ENCODE measurements at regions not wholly inside any gene's neighbourhood (a gene's known extent, or its start where the extent isn't known, plus 50 kb on each side); places are given as distances from the start of the nearest gene placed in this dataset.

DNA sequence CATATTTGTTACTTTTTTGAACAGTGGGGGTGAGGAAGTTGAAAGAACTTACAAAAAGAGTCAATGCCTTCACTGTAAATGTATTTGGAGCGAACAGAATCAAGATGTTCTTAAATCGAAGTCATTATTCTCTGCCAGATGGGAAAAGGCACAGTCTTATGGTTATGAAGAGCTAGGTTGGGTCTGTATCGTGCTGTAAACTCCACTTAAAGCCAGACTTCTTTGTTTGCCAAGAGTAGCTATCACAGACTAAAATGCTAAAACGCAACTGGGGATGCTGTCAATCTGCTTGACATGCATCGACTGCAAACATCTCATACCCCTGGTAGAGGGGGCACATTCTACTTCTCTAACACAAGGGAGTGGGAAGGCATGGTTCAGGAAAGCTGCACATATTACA lies 160.4 kb downstream of the DACT1 start:
- TF ChIP-seq, protein P1, sequence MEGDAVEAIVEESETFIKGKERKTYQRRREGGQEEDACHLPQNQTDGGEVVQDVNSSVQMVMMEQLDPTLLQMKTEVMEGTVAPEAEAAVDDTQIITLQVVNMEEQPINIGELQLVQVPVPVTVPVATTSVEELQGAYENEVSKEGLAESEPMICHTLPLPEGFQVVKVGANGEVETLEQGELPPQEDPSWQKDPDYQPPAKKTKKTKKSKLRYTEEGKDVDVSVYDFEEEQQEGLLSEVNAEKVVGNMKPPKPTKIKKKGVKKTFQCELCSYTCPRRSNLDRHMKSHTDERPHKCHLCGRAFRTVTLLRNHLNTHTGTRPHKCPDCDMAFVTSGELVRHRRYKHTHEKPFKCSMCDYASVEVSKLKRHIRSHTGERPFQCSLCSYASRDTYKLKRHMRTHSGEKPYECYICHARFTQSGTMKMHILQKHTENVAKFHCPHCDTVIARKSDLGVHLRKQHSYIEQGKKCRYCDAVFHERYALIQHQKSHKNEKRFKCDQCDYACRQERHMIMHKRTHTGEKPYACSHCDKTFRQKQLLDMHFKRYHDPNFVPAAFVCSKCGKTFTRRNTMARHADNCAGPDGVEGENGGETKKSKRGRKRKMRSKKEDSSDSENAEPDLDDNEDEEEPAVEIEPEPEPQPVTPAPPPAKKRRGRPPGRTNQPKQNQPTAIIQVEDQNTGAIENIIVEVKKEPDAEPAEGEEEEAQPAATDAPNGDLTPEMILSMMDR (IDR thresholded peaks at IDR 0.05), result no peak
- Histone ChIP-seq H3K9me3 (replicated peaks in 1 of 2; ENCODE audit: control insufficient read depth in 1 of 2, insufficient read depth in 1 of 2, low read length in 2 of 2) (no peaks in the 10 kb centered on the region), H3K4me3 (replicated peaks in 1 of 3; ENCODE audit: low read depth in 2 of 3, low read length in 3 of 3) (no peak overlapping the region), H3K79me2 (ENCODE audit: insufficient read depth, low read length) (no peaks in the 10 kb centered on the region), H2AFZ (ENCODE audit: insufficient read depth, low read depth, low read length, poor library complexity, severe bottlenecking) (no peak overlapping the region), H3K27me3 (ENCODE audit: control insufficient read depth in 2 of 2, insufficient read depth in 2 of 2, low read length in 2 of 2) (no peaks in the 10 kb centered on the region), H3K36me3 (replicated peaks in 1 of 2; ENCODE audit: control insufficient read depth in 1 of 2, insufficient read depth in 2 of 2, low read length in 2 of 2) (no peaks in the 10 kb centered on the region), H3K4me2 (replicated peaks; ENCODE audit: extremely low read depth, low read length, poor library complexity, severe bottlenecking) (no peak overlapping the region), H3K9ac (ENCODE audit: insufficient read depth, low read length, poor library complexity, severe bottlenecking) (no peak overlapping the region), H3K27ac (ENCODE audit: low read depth in 1 of 2, low read length in 2 of 2) (no peak overlapping the region), H4K20me1 (ENCODE audit: insufficient read depth, low read length) (no peaks in the 10 kb centered on the region), H3K4me1 (ENCODE audit: control insufficient read depth in 1 of 2, insufficient read depth in 2 of 2, low read length in 2 of 2) (peaks cover 8 to 15% of the 10 kb centered on the region in 2 donors)
- Mint-ChIP-seq H3K36me3 (no peaks in the 10 kb centered on the region), H3K4me1 (peaks cover 22% of the 10 kb centered on the region), H3K27me3 (ENCODE audit: low read depth in 3 of 3) (peaks cover 0 to 2% (median 1%) of the 10 kb centered on the region in 3 donors), H3K27ac (peak overlapping the region in 1 of 7 donors; percentile 22), H3K4me3 (no peak overlapping the region), H3K9me3 (peaks cover 0 to 7% (median 2%) of the 10 kb centered on the region in 7 donors)
- no CpG with 5 or more reads among the region's 5 CpGs for WGBS (ENCODE audit: insufficient coverage)
- intact Hi-C loops (cut with micrococcal nuclease), result no loop called here
- no peak for DNase-seq

DNA sequence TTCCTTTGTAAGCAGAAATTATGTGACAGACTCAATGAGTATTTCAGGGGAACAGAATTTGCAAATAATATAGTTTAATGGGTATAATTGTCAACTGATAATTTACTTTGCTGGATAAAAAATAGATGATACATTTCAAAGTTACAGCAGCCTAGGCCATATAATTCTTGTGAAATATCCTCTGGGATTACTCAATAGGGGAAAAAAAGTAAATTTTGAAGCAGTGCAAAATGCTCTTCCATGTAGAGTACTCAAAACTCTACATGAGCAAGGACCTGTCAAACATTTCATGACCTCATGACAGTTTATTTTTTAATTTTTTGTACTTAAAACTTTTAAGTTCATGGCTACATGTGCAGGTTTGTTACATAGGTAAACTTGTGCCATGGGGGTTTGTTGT lies 163.3 kb downstream of the DACT1 start:
- Histone ChIP-seq H3K9ac (ENCODE audit: insufficient read depth, low read length, poor library complexity, severe bottlenecking) (no peak overlapping the region), H2AFZ (ENCODE audit: insufficient read depth, low read depth, low read length, poor library complexity, severe bottlenecking) (peak overlapping the region; percentile 27), H3K36me3 (replicated peaks in 1 of 2; ENCODE audit: control insufficient read depth in 1 of 2, insufficient read depth in 2 of 2, low read length in 2 of 2) (no peaks in the 10 kb centered on the region), H3K9me3 (replicated peaks in 1 of 2; ENCODE audit: control insufficient read depth in 1 of 2, insufficient read depth in 1 of 2, low read length in 2 of 2) (no peaks in the 10 kb centered on the region), H3K4me2 (replicated peaks; ENCODE audit: extremely low read depth, low read length, poor library complexity, severe bottlenecking) (no peak overlapping the region), H3K4me1 (ENCODE audit: control insufficient read depth in 1 of 2, insufficient read depth in 2 of 2, low read length in 2 of 2) (peaks cover 8 to 15% of the 10 kb centered on the region in 2 donors), H4K20me1 (ENCODE audit: insufficient read depth, low read length) (no peaks in the 10 kb centered on the region), H3K27ac (ENCODE audit: low read depth in 1 of 2, low read length in 2 of 2) (no peak overlapping the region), H3K79me2 (ENCODE audit: insufficient read depth, low read length) (no peaks in the 10 kb centered on the region), H3K27me3 (ENCODE audit: control insufficient read depth in 2 of 2, insufficient read depth in 2 of 2, low read length in 2 of 2) (no peaks in the 10 kb centered on the region), H3K4me3 (replicated peaks in 1 of 3; ENCODE audit: low read depth in 2 of 3, low read length in 3 of 3) (no peak overlapping the region)
- Mint-ChIP-seq H3K27me3 (ENCODE audit: low read depth in 3 of 3) (peaks cover 0 to 1% (median 0%) of the 10 kb centered on the region in 3 donors), H3K4me3 (no peak overlapping the region), H3K36me3 (no peaks in the 10 kb centered on the region), H3K27ac (no peak overlapping the region), H3K4me1 (peaks cover 18% of the 10 kb centered on the region), H3K9me3 (peaks cover 0 to 11% (median 3%) of the 10 kb centered on the region in 7 donors)
- TF ChIP-seq, protein P1 (IDR thresholded peaks at IDR 0.05), result no peak
- intact Hi-C loops (cut with micrococcal nuclease), result no loop called here
- DNase-seq, result peak in 1 of 3 donors; percentile 4

All from CD14-positive monocyte (primary cell).